ENCODE measurements at regions not wholly inside any gene's neighbourhood (a gene's known extent, or its start where the extent isn't known, plus 50 kb on each side); places are given as distances from the start of the nearest gene placed in this dataset.

DNA sequence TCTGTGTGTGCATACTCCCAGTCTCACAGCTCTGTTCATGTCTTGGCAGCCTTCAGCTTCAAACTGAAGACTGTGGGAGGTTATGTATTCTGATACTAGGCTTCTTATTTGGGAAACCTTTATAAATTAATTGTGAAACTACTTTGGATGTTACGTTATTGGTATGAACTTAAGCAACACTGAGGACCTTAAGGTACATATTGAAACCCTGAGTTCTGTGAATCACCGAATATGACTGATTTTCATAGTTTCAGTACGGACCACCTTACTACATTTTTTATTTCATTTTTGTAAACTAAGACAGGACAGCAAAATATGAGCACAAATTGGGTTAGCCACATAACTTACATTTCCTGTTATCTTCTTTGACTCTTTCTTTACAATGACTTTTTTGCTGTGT, 498.4 kb downstream of the PDGFC start:
- H2BK20ac ChIP-seq (ENCODE audit: low read depth, low read length), result no peak overlapping the region
- H3K9ac ChIP-seq (ENCODE audit: low read depth, low read length), result no peak overlapping the region
- ChIA-PET CTCF (interaction anchor here (0.8 to 1.0 kb wide), 3 partner anchors 96 to 573 kb away, joined by 3 read pairs; no protein-coding TSS in a partner anchor), POLR2A (ENCODE audit: unreplicated experiment) (no interaction called here)
- no peaks in the 10 kb centered on the region for H3K9me3 ChIP-seq (ENCODE audit: control insufficient read depth, insufficient read depth, low read length)
- ATAC-seq (ENCODE audit: low read depth) (no peak), DNase-seq (no peak)
- in situ Hi-C loops (cut with MboI; ENCODE audit: low sequenced_read_pairs), result loop anchor here (10.0 kb wide), 1 partner anchor 572 kb away; no protein-coding TSS in a partner anchor
- H4K8ac ChIP-seq (ENCODE audit: low read depth in 2 of 2, low read length in 2 of 2), result no peak overlapping the region
- H2BK5ac ChIP-seq (ENCODE audit: low read depth, low read length, poor library complexity, severe bottlenecking), result no peak overlapping the region
- no peak overlapping the region for H2BK120ac ChIP-seq (ENCODE audit: low read depth, low read length)
- no peak overlapping the region for H2AK9ac ChIP-seq (replicated peaks; ENCODE audit: low read depth, low read length, poor library complexity)
- peaks cover 5% of the 10 kb centered on the region for H3K4me1 ChIP-seq (ENCODE audit: control insufficient read depth, insufficient read depth, low read length)
- intact Hi-C loops (cut with micrococcal nuclease), result loop anchor here (10.0 kb wide), 1 partner anchor 1068 kb away; no protein-coding TSS in a partner anchor
- no peaks in the 10 kb centered on the region for H3K27me3 ChIP-seq (ENCODE audit: control insufficient read depth, insufficient read depth, low read length)
- no peak overlapping the region for H3K18ac ChIP-seq (ENCODE audit: low read depth, low read length)
- H3K4me3 ChIP-seq (ENCODE audit: insufficient read depth, low read depth, low read length), result no peak overlapping the region
- 100% methylated on average over 1 of the region's 3 CpGs; no CpG with 5 or more reads in 1 of the 2 experiments for WGBS, 2 experiments (ENCODE audit: extremely low coverage in 2 of 2, insufficient read length in 1 of 2)
- no peaks in the 10 kb centered on the region for H4K20me1 ChIP-seq (ENCODE audit: insufficient read depth, low read length)
- H2AK5ac ChIP-seq (ENCODE audit: low read depth, low read length), result no peak overlapping the region
- H3K9me1 ChIP-seq (ENCODE audit: insufficient read depth, low read length), result no peaks in the 10 kb centered on the region
- H3K56ac ChIP-seq (ENCODE audit: extremely low read depth, insufficient read depth, low read length), result no peak overlapping the region
- no TSS peak for BruUV-seq (replicated peaks)
- H3K27ac ChIP-seq (ENCODE audit: insufficient read depth, low read length), result no peak overlapping the region
- no peak overlapping the region for H3K4me2 ChIP-seq (ENCODE audit: low read depth, low read length)
- no peak for TF ChIP-seq USF2 (IDR thresholded peaks at IDR 0.05; ENCODE audit: low read depth, low read length)
- TF ChIP-seq, protein P1, sequence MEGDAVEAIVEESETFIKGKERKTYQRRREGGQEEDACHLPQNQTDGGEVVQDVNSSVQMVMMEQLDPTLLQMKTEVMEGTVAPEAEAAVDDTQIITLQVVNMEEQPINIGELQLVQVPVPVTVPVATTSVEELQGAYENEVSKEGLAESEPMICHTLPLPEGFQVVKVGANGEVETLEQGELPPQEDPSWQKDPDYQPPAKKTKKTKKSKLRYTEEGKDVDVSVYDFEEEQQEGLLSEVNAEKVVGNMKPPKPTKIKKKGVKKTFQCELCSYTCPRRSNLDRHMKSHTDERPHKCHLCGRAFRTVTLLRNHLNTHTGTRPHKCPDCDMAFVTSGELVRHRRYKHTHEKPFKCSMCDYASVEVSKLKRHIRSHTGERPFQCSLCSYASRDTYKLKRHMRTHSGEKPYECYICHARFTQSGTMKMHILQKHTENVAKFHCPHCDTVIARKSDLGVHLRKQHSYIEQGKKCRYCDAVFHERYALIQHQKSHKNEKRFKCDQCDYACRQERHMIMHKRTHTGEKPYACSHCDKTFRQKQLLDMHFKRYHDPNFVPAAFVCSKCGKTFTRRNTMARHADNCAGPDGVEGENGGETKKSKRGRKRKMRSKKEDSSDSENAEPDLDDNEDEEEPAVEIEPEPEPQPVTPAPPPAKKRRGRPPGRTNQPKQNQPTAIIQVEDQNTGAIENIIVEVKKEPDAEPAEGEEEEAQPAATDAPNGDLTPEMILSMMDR (conservative IDR thresholded peaks at IDR 0.05; ENCODE audit: low read depth, low read length), result no peak
- TF ChIP-seq POLR2A (IDR thresholded peaks at IDR 0.05; ENCODE audit: low read depth, low read length), result no peak
- TF ChIP-seq RFX5 (IDR thresholded peaks at IDR 0.05; ENCODE audit: low read depth, low read length), result no peak
- TF ChIP-seq NFE2L2 (IDR thresholded peaks at IDR 0.05; ENCODE audit: low read depth, low read length), result no peak
- no peak for TF ChIP-seq SMC3 (IDR thresholded peaks at IDR 0.05; ENCODE audit: low read depth, low read length)
- no peak for TF ChIP-seq CEBPB (IDR thresholded peaks at IDR 0.05; ENCODE audit: low read depth, low read length)
- no peak for TF ChIP-seq CHD1 (IDR thresholded peaks at IDR 0.05; ENCODE audit: low read depth, low read length)
- TF ChIP-seq, protein P2, sequence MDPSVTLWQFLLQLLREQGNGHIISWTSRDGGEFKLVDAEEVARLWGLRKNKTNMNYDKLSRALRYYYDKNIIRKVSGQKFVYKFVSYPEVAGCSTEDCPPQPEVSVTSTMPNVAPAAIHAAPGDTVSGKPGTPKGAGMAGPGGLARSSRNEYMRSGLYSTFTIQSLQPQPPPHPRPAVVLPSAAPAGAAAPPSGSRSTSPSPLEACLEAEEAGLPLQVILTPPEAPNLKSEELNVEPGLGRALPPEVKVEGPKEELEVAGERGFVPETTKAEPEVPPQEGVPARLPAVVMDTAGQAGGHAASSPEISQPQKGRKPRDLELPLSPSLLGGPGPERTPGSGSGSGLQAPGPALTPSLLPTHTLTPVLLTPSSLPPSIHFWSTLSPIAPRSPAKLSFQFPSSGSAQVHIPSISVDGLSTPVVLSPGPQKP (IDR thresholded peaks at IDR 0.05; ENCODE audit: borderline replicate concordance, low read depth, low read length), result no peak
- no peak for TF ChIP-seq MAFK (IDR thresholded peaks at IDR 0.05; ENCODE audit: low read depth, low read length)
- H4K91ac ChIP-seq (ENCODE audit: insufficient read depth, low read depth, low read length), result no peak overlapping the region
- dilution Hi-C loops (cut with HindIII; ENCODE audit: low sequenced_read_pairs, unreplicated experiment), result no loop called here
- H2AFZ ChIP-seq (replicated peaks; ENCODE audit: low read length, poor library complexity), result no peak overlapping the region
- H2BK15ac ChIP-seq (ENCODE audit: low read depth, low read length), result no peak overlapping the region
- no peaks in the 10 kb centered on the region for H3K79me1 ChIP-seq (ENCODE audit: low read depth in 1 of 2, low read length in 2 of 2)
- no peak overlapping the region for H3K4ac ChIP-seq (ENCODE audit: low read depth, low read length)
- no peak overlapping the region for H3K23ac ChIP-seq (ENCODE audit: low read depth, low read length)
- no peak overlapping the region for H4K5ac ChIP-seq (ENCODE audit: low read depth, low read length)
- H3K36me3 ChIP-seq (ENCODE audit: control insufficient read depth, insufficient read depth, low read length), result no peaks in the 10 kb centered on the region
- H3K14ac ChIP-seq (replicated peaks; ENCODE audit: low read depth, low read length), result no peak overlapping the region
